ENCODE measurements at regions not wholly inside any gene's neighbourhood (a gene's known extent, or its start where the extent isn't known, plus 50 kb on each side); places are given as distances from the start of the nearest gene placed in this dataset.

GRCh38 chr19:30085394-30085793 lies 143.4 kb downstream of the URI1 start:
- Histone ChIP-seq H4K8ac (ENCODE audit: extremely low read depth, insufficient read depth, low read length) (peak overlapping the region; percentile 71), H2BK12ac (ENCODE audit: low read depth, low read length) (no peak overlapping the region), H3K27ac (ENCODE audit: low read depth, low read length) (no peak overlapping the region), H3K56ac (replicated peaks; ENCODE audit: insufficient read length, low read depth, low read length) (no peak overlapping the region), H4K20me1 (replicated peaks in 1 of 2; ENCODE audit: control insufficient read depth in 1 of 2, insufficient read depth in 2 of 2, low read length in 2 of 2) (no peaks in the 10 kb centered on the region), H3K79me2 (ENCODE audit: control insufficient read depth in 1 of 2, insufficient read depth in 2 of 2, low read length in 2 of 2) (no peaks in the 10 kb centered on the region), H3K4me1 (replicated peaks in 1 of 4; ENCODE audit: control insufficient read depth in 3 of 4, insufficient read depth in 4 of 4, low read length in 3 of 4) (peaks cover 0 to 2% (median 0%) of the 10 kb centered on the region in 4 experiments; a peak in 2 of 7 replicates), H3K36me3 (ENCODE audit: control insufficient read depth in 2 of 4, insufficient read depth in 4 of 4, low read length in 3 of 4) (no peaks in the 10 kb centered on the region), H2AFZ (ENCODE audit: low read length) (peak overlapping the region; percentile 70; the same call in 1 of the 2 replicates), H3K23me2 (ENCODE audit: low read depth, low read length) (no peaks in the 10 kb centered on the region), H4K5ac (ENCODE audit: insufficient read length, low read depth, low read length) (no peak overlapping the region), H3K18ac (ENCODE audit: extremely low read depth, low read length) (no peak overlapping the region), H3K4me2 (ENCODE audit: insufficient read depth in 1 of 2, low read depth in 2 of 2, low read length in 2 of 2) (no peak overlapping the region), H2BK120ac (replicated peaks; ENCODE audit: low read depth, low read length) (no peak overlapping the region), H2AK5ac (ENCODE audit: low read depth, low read length) (no peak overlapping the region), H2BK20ac (ENCODE audit: low read length) (no peak overlapping the region), H3K23ac (ENCODE audit: insufficient read length) (no peak overlapping the region), H3K9me3 (ENCODE audit: insufficient read depth in 2 of 2, low read depth in 1 of 2, low read length in 1 of 2) (no peaks in the 10 kb centered on the region), H3K9ac (replicated peaks in 1 of 4; ENCODE audit: extremely low read depth in 1 of 4, low read depth in 3 of 4, low read length in 3 of 4) (no peak overlapping the region), H3K14ac (ENCODE audit: insufficient read length) (no peak overlapping the region), H3K79me1 (ENCODE audit: low read depth, low read length) (no peaks in the 10 kb centered on the region), H3K4ac (replicated peaks; ENCODE audit: insufficient read length, low read depth, low read length) (no peak overlapping the region), H4K91ac (replicated peaks; ENCODE audit: insufficient read length, low read length) (no peak overlapping the region), H2BK5ac (ENCODE audit: low read depth, low read length) (peak overlapping the region; percentile 52; the same call in 1 of the 2 replicates), H2BK15ac (ENCODE audit: low read length) (0 out of 2 replicates have a peak overlapping the region, but pooled peaks have one; percentile 72), H3K4me3 (ENCODE audit: extremely low read depth in 1 of 4, insufficient read depth in 2 of 4, low read depth in 3 of 4, low read length in 4 of 4) (no peak overlapping the region), H3K27me3 (replicated peaks in 1 of 4; ENCODE audit: control insufficient read depth in 3 of 4, extremely low read depth in 1 of 4, insufficient read depth in 3 of 4, low read length in 3 of 4) (no peaks in the 10 kb centered on the region)
- 66% methylated on average over 10 of the region's 10 CpGs; no CpG with 5 or more reads in 1 of the 2 experiments for WGBS, 2 experiments (ENCODE audit: extremely low coverage in 1 of 2, insufficient coverage in 1 of 2, insufficient read length in 1 of 2, insufficient replicate concordance in 2 of 2, low coverage in 1 of 2, low lambda C conversion rate in 2 of 2, missing lambda C conversion rate in 1 of 2)
- peak; percentile 13 to 62 for DNase-seq (ENCODE audit: low read depth in 1 of 2, low spot score in 2 of 2)
- CTCF ChIA-PET (ENCODE audit: partially characterized antibody), result interaction anchor here (0.6 to 2.2 kb wide), 10 partner anchors 10 to 632 kb away, joined by 3 to 10 read pairs (median 3); no protein-coding TSS in a partner anchor
- FAIRE-seq, result no peak
- POLR2A ChIA-PET (ENCODE audit: partially characterized antibody), result interaction anchor here (0.8 kb wide), 1 partner anchor 16 kb away, joined by 4 read pairs; no protein-coding TSS in a partner anchor
- TF ChIP-seq RAD21 (IDR thresholded peaks at IDR 0.05 in 1 of 2, conservative IDR thresholded peaks at IDR 0.05 in 1 of 2; ENCODE audit: low read depth in 2 of 2, low read length in 2 of 2) (peak; percentile 45 to 66), SAP30 (IDR thresholded peaks at IDR 0.05; ENCODE audit: insufficient read depth, insufficient replicate concordance, low read length) (no peak), TBP (IDR thresholded peaks at IDR 0.05; ENCODE audit: low read depth, low read length) (no peak), EZH2 (IDR thresholded peaks at IDR 0.05; ENCODE audit: low read depth, low read length, severe bottlenecking) (no peak)
- TF ChIP-seq, protein P1, sequence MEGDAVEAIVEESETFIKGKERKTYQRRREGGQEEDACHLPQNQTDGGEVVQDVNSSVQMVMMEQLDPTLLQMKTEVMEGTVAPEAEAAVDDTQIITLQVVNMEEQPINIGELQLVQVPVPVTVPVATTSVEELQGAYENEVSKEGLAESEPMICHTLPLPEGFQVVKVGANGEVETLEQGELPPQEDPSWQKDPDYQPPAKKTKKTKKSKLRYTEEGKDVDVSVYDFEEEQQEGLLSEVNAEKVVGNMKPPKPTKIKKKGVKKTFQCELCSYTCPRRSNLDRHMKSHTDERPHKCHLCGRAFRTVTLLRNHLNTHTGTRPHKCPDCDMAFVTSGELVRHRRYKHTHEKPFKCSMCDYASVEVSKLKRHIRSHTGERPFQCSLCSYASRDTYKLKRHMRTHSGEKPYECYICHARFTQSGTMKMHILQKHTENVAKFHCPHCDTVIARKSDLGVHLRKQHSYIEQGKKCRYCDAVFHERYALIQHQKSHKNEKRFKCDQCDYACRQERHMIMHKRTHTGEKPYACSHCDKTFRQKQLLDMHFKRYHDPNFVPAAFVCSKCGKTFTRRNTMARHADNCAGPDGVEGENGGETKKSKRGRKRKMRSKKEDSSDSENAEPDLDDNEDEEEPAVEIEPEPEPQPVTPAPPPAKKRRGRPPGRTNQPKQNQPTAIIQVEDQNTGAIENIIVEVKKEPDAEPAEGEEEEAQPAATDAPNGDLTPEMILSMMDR (IDR thresholded peaks at IDR 0.05; ENCODE audit: control extremely low read depth in 1 of 3, insufficient read depth in 1 of 3, low read depth in 1 of 3, low read length in 3 of 3), result peak; percentile 41 to 53 (median 51)

All from H1 (cell line).